HepG2 (cell line): ENCODE measurements at regions not wholly inside any gene's neighbourhood (a gene's known extent, or its start where the extent isn't known, plus 50 kb on each side); places are given as distances from the start of the nearest gene placed in this dataset.

Experiments
- ATAC-seq: fragments of 200-7000 bp; cut with Tn5 transposase; 3 replicates; pipeline ENCODE4 v1.9.1; 2020; ENCODE audit warnings: mild to moderate bottlenecking, moderate library complexity
- BruUV-seq: library from RNA; stranded (reverse); fragments of 400-500 nt; replicated peaks from 2 replicates; lab custom pipeline; 2021; lab: Mats Ljungman, UMichigan
- CTCF ChIA-PET: fragments of 300-600 bp; formaldehyde crosslinking; extraction: SDS; loops from one replicate; lab custom pipeline; 2021; ENCODE audit warnings: low total read pairs, inconsistent platforms, low intra/inter-chr PET ratio; lab: Yijun Ruan, JAX
- POLR2A ChIA-PET: fragments of 350-600 bp; sonication (Branson Sonifier 250); formaldehyde crosslinking; loops from one replicate; lab custom pipeline; 2020; ENCODE audit warnings: antibody characterized with exemption, inconsistent platforms; lab: Yijun Ruan, JAX
- DNase-seq: peaks from one replicate; pipeline ENCODE4 v3.0.0-alpha.2; 2015; ENCODE audit warnings: low spot score
- FAIRE-seq: peaks from 3 replicates; lab custom pipeline; 2011; peaks lifted over from hg19 to GRCh38; lab: Jason Lieb, UNC
- H2AFZ ChIP-seq: one replicate; pipeline ENCODE4 v1.6.1; 2011; ENCODE audit warnings: low read length, inconsistent platforms
- H3K27ac ChIP-seq: fragments of 300-600 bp; 3 replicates; pipeline ENCODE4 v1.8.0; 2011; ENCODE audit warnings: mixed run types, mild to moderate bottlenecking, mixed read lengths, low read length, inconsistent platforms; ENCODE audit not compliant: insufficient read depth; ENCODE audit errors: extremely low read length
- H3K27me3 ChIP-seq, 2 experiments: fragments of 200-600 bp in 1 of 2; 2 replicates in 1 of 2; 3 replicates in 1 of 2; pipeline versions ENCODE4 v1.6.0 to v1.8.0; 2011; ENCODE audit warnings: low read length in 2 of 2, mild to moderate bottlenecking in 2 of 2, moderate library complexity in 2 of 2, inconsistent platforms in 1 of 2; ENCODE audit not compliant: insufficient read depth in 2 of 2, control insufficient read depth in 1 of 2
- H3K36me3 ChIP-seq, 2 experiments: fragments of 200-600 bp in 1 of 2; replicated peaks in 1 of 2; 2 replicates in 1 of 2; 3 replicates in 1 of 2; pipeline versions ENCODE4 v1.5.1 to v1.8.0; 2011; ENCODE audit warnings: low read length in 2 of 2, inconsistent platforms in 1 of 2; ENCODE audit not compliant: insufficient read depth in 2 of 2, control insufficient read depth in 1 of 2
- H3K4me1 ChIP-seq: 2 replicates; pipeline ENCODE4 v1.5.1; 2012; ENCODE audit warnings: low read length, inconsistent platforms; ENCODE audit not compliant: insufficient read depth
- H3K4me2 ChIP-seq: 2 replicates; pipeline ENCODE4 v1.6.0; 2011; ENCODE audit warnings: low read depth, low read length, inconsistent platforms
- H3K4me3 ChIP-seq, 3 experiments: fragments of 200-600 bp in 1 of 3; sonication (generic), shearing (Covaris generic) in 1 of 3; replicated peaks in 1 of 3; 2 replicates each; pipeline ENCODE4 v1.5.1; 2011 to 2016; ENCODE audit warnings: low read length in 3 of 3, inconsistent platforms in 2 of 3, low read depth in 2 of 3, mild to moderate bottlenecking in 2 of 3, control low read depth in 1 of 3, mixed read lengths in 1 of 3; ENCODE audit not compliant: insufficient read depth in 1 of 3
- H3K79me2 ChIP-seq: one replicate; pipeline ENCODE4 v1.6.1; 2011; ENCODE audit warnings: low read length, inconsistent platforms; ENCODE audit not compliant: insufficient read depth
- H3K9ac ChIP-seq: 2 replicates; pipeline ENCODE4 v1.6.0; 2011; ENCODE audit warnings: mild to moderate bottlenecking, low read depth, low read length, inconsistent platforms; ENCODE audit not compliant: insufficient read depth
- H3K9me3 ChIP-seq: 2 replicates; pipeline ENCODE4 v1.5.1; 2012; ENCODE audit warnings: mild to moderate bottlenecking, low read length
- H4K20me1 ChIP-seq: 2 replicates; pipeline ENCODE4 v1.6.0; 2011; ENCODE audit warnings: inconsistent platforms, mild to moderate bottlenecking, low read length, moderate library complexity; ENCODE audit not compliant: insufficient read depth
- CBX2 ChIP-seq, 2 experiments: fragments of 200-600 bp in 1 of 2; sonication (generic); formaldehyde crosslinking in 1 of 2; IDR thresholded peaks; 2 replicates each; pipeline versions ENCODE4 v1.7.0 to v1.8.1; 2018 to 2022; ENCODE audit warnings: low read depth in 2 of 2, low read length in 1 of 2, mild to moderate bottlenecking in 1 of 2, missing genetic modification reagents in 1 of 2
- FOXK1 ChIP-seq: sonication (generic); formaldehyde crosslinking; IDR thresholded peaks from 2 replicates; pipeline ENCODE4 v1.4.0; 2020; ENCODE audit warnings: low read depth, missing genetic modification reagents, borderline replicate concordance
- HDAC6 ChIP-seq: fragments of 200-600 bp; sonication (generic); IDR thresholded peaks from 2 replicates; pipeline ENCODE4 v1.7.0; 2017; ENCODE audit warnings: mild to moderate bottlenecking, antibody characterized with exemption, low read length, low read depth
- KMT2A ChIP-seq: sonication (generic); formaldehyde crosslinking; IDR thresholded peaks from 2 replicates; pipeline ENCODE4 v1.4.0; 2020; ENCODE audit warnings: missing genetic modification reagents
- NRL ChIP-seq: sonication (generic); formaldehyde crosslinking; IDR thresholded peaks from 2 replicates; pipeline ENCODE4 v1.5.0; 2020; ENCODE audit warnings: missing genetic modification reagents, mild to moderate bottlenecking, moderate library complexity, borderline replicate concordance
- RFXAP ChIP-seq: sonication (generic); formaldehyde crosslinking; IDR thresholded peaks from 2 replicates; pipeline ENCODE4 v1.4.0; 2020; ENCODE audit warnings: missing genetic modification reagents, borderline replicate concordance
- SAFB2 ChIP-seq: sonication (generic); formaldehyde crosslinking; IDR thresholded peaks from 2 replicates; pipeline ENCODE4 v1.5.1; 2020; ENCODE audit warnings: missing genetic modification reagents, low read depth, mild to moderate bottlenecking, borderline replicate concordance
- TERF1 ChIP-seq: sonication (generic); formaldehyde crosslinking; IDR thresholded peaks from 2 replicates; pipeline ENCODE4 v1.8.0; 2022; ENCODE audit warnings: mild to moderate bottlenecking, missing genetic modification reagents, moderate library complexity
- YEATS2 ChIP-seq: sonication (generic); formaldehyde crosslinking; IDR thresholded peaks from 2 replicates; pipeline ENCODE4 v1.4.0; 2020; ENCODE audit warnings: missing genetic modification reagents, borderline replicate concordance
- ZBTB2 ChIP-seq: sonication (generic); formaldehyde crosslinking; IDR thresholded peaks from 2 replicates; pipeline ENCODE4 v1.8.0; 2022; ENCODE audit warnings: low read depth, missing genetic modification reagents
- ZMYM3 ChIP-seq: sonication (generic); formaldehyde crosslinking; IDR thresholded peaks from 2 replicates; pipeline ENCODE4 v1.5.1; 2020; ENCODE audit warnings: mild to moderate bottlenecking, missing genetic modification reagents
- ZNF30 ChIP-seq: sonication (generic); formaldehyde crosslinking; IDR thresholded peaks from 2 replicates; pipeline ENCODE4 v1.5.0; 2020; ENCODE audit warnings: mild to moderate bottlenecking, missing genetic modification reagents
- ZNF501 ChIP-seq: sonication (generic); formaldehyde crosslinking; IDR thresholded peaks from 2 replicates; pipeline ENCODE4 v1.5.1; 2020; ENCODE audit warnings: mild to moderate bottlenecking, moderate library complexity, missing genetic modification reagents
- ZNF83 ChIP-seq: sonication (generic); formaldehyde crosslinking; IDR thresholded peaks from 2 replicates; pipeline ENCODE4 v1.4.0; 2020; ENCODE audit warnings: missing genetic modification reagents, mild to moderate bottlenecking, borderline replicate concordance
- ZSCAN20 ChIP-seq: sonication (generic); formaldehyde crosslinking; IDR thresholded peaks from 2 replicates; pipeline ENCODE4 v1.4.0; 2020; ENCODE audit warnings: missing genetic modification reagents, mild to moderate bottlenecking, borderline replicate concordance
- ZSCAN25 ChIP-seq: sonication (generic); formaldehyde crosslinking; IDR thresholded peaks from 2 replicates; pipeline ENCODE4 v1.8.0; 2022; ENCODE audit warnings: mild to moderate bottlenecking, missing genetic modification reagents
- in situ Hi-C: cut with HindIII; loops from 2 replicates; pipeline ENCODE4 v1.10.0; 2017; ENCODE audit warnings: low pct_unique_long_range_greater_than_20kb; ENCODE audit not compliant: extremely low pct_ligation_motif_present
- intact Hi-C: fragments of 100-400 bp; cut with micrococcal nuclease; formaldehyde crosslinking; loops from one replicate; pipeline ENCODE4 v1.10.0; 2022; ENCODE audit not compliant: unreplicated experiment

- no peak for ATAC-seq
- in situ Hi-C loops = no loop called here
These were observed 1252.3 kb downstream of the TYW1 start for GRCh38 chr7:68248973-68249372.

More at GRCh38 chr7:68248973-68249372, 1252.3 kb downstream of the TYW1 start:
- H2AFZ ChIP-seq = no peak overlapping the region
- H3K36me3 ChIP-seq = no peaks in the 10 kb centered on the region
- H3K9ac ChIP-seq = no peak overlapping the region
- H4K20me1 ChIP-seq = no peaks in the 10 kb centered on the region
- TF ChIP-seq YEATS2 (CRISPR knock-in tag) (no peak), SAFB2 (CRISPR knock-in tag) (no peak), NRL (no peak), ZNF30 (CRISPR knock-in tag) (no peak), ZSCAN25 (CRISPR knock-in tag) (no peak), ZMYM3 (CRISPR knock-in tag) (no peak), RFXAP (CRISPR knock-in tag) (no peak), TERF1 (CRISPR knock-in tag) (no peak), ZSCAN20 (CRISPR knock-in tag) (no peak), ZBTB2 (CRISPR knock-in tag) (no peak), HDAC6 (no peak), FOXK1 (CRISPR knock-in tag) (no peak), CBX2 (IDR thresholded peaks at IDR 0.05; ENCODE audit: low read depth, low read length) (no peak), CBX2 (CRISPR knock-in tag; IDR thresholded peaks at IDR 0.05; ENCODE audit: low read depth) (no peak), ZNF83 (CRISPR knock-in tag) (no peak), ZNF501 (CRISPR knock-in tag) (no peak), KMT2A (no peak)
- DNase-seq (no peak), FAIRE-seq (no peak)
- intact Hi-C loops = no loop called here
- H3K9me3 ChIP-seq = peaks cover 49% of the 10 kb centered on the region
- ChIA-PET CTCF (no interaction called here), POLR2A (no interaction called here)
- no peak overlapping the region for H3K4me3 ChIP-seq
- no peak overlapping the region for H3K4me2 ChIP-seq
- no peaks in the 10 kb centered on the region for H3K79me2 ChIP-seq
- no peak overlapping the region for H3K27ac ChIP-seq
- no TSS peak for BruUV-seq
- H3K4me1 ChIP-seq = no peaks in the 10 kb centered on the region
- H3K27me3 ChIP-seq = no peaks in the 10 kb centered on the region
